Naive thymus-derived CD8-positive, alpha-beta T cell (primary cell): ENCODE measurements at regions not wholly inside any gene's neighbourhood (a gene's known extent, or its start where the extent isn't known, plus 50 kb on each side); places are given as distances from the start of the nearest gene placed in this dataset.

Experiments used
- ATAC-seq, 2 donors: fragments of 150-1000 bp; cut with Tn5 transposase in 1 of 2; sonication (Bioruptor Pico), chemical (Tn5 transposase) in 1 of 2; 1 replicate in 1 of 2; 2 replicates in 1 of 2; pipeline ENCODE4 v1.10.0; 2021; ENCODE audit warnings: mild to moderate bottlenecking in 2 of 2, moderate library complexity in 2 of 2
- POLR2A ChIA-PET: fragments of 350-600 bp; sonication (Branson Sonifier 250); formaldehyde crosslinking; loops from one replicate; lab custom pipeline; 2021; ENCODE audit warnings: antibody characterized with exemption; lab: Charles Lee
- DNase-seq, 10 donors: peaks; one replicate each; pipeline versions ENCODE4 v3.0.0 to v3.0.0-alpha.2; 2020 to 2022
- H3K27ac Mint-ChIP-seq, 10 donors: one replicate each; pipeline ENCODE4 v1.8.0; 2020 to 2022; ENCODE audit warnings: mild to moderate bottlenecking in 10 of 10, mixed read lengths in 10 of 10, moderate library complexity in 4 of 10, inconsistent platforms in 1 of 10
- H3K27me3 Mint-ChIP-seq, 5 donors: one replicate each; pipeline ENCODE4 v1.8.0; 2021 to 2022; ENCODE audit warnings: mixed read lengths in 5 of 5
- H3K36me3 Mint-ChIP-seq, 3 donors: one replicate each; pipeline ENCODE4 v1.8.0; 2020 to 2022; ENCODE audit warnings: mixed read lengths in 3 of 3, mild to moderate bottlenecking in 2 of 3, inconsistent platforms in 1 of 3
- H3K4me1 Mint-ChIP-seq, 4 donors: one replicate each; pipeline ENCODE4 v1.8.0; 2021 to 2022; ENCODE audit warnings: mixed read lengths in 4 of 4
- H3K4me3 Mint-ChIP-seq, 10 donors: one replicate each; pipeline ENCODE4 v1.8.0; 2020 to 2022; ENCODE audit warnings: mild to moderate bottlenecking in 10 of 10, mixed read lengths in 10 of 10, moderate library complexity in 6 of 10, inconsistent platforms in 1 of 10
- H3K9me3 Mint-ChIP-seq, 9 donors: one replicate each; pipeline ENCODE4 v1.8.0; 2020 to 2022; ENCODE audit warnings: mixed read lengths in 9 of 9, mild to moderate bottlenecking in 3 of 9, inconsistent platforms in 1 of 9, moderate library complexity in 1 of 9

- ATAC-seq (no peak), DNase-seq (no peak)
- Mint-ChIP-seq H3K36me3 (no peaks in the 10 kb centered on the region), H3K9me3 (peaks cover 0 to 6% (median 0%) of the 10 kb centered on the region in 9 donors), H3K4me3 (no peak overlapping the region), H3K4me1 (no peaks in the 10 kb centered on the region), H3K27me3 (peaks cover 0 to 2% (median 0%) of the 10 kb centered on the region in 5 donors), H3K27ac (no peak overlapping the region)
- POLR2A ChIA-PET = no interaction called here
These were observed 193.5 kb upstream of the EYA4 start for GRCh38 chr6:133047706-133048105.

- no peak overlapping the region for H3K4me3 Mint-ChIP-seq
- no peak for ATAC-seq
These were observed 189.9 kb upstream of the EYA4 start for GRCh38 chr6:133051240-133051639.

GRCh38 chr6:133052465-133052864, 188.7 kb upstream of the EYA4 start:
- ATAC-seq = no peak
- no peak for DNase-seq
- POLR2A ChIA-PET = no interaction called here
- Mint-ChIP-seq H3K27ac (no peak overlapping the region), H3K4me3 (no peak overlapping the region), H3K4me1 (no peaks in the 10 kb centered on the region), H3K9me3 (peaks cover 0 to 6% (median 0%) of the 10 kb centered on the region in 9 donors), H3K27me3 (peaks cover 0 to 9% (median 3%) of the 10 kb centered on the region in 5 donors), H3K36me3 (no peaks in the 10 kb centered on the region)

More at GRCh38 chr6:133051240-133051639, 189.9 kb upstream of the EYA4 start:
- POLR2A ChIA-PET = no interaction called here
- no peaks in the 10 kb centered on the region for H3K4me1 Mint-ChIP-seq
- H3K36me3 Mint-ChIP-seq = no peaks in the 10 kb centered on the region
- peaks cover 0 to 6% (median 0%) of the 10 kb centered on the region in 9 donors for H3K9me3 Mint-ChIP-seq
- DNase-seq = no peak
- H3K27me3 Mint-ChIP-seq = peaks cover 0 to 9% (median 3%) of the 10 kb centered on the region in 5 donors
- peak overlapping the region in 1 of 10 donors; percentile 74 for H3K27ac Mint-ChIP-seq

- Mint-ChIP-seq H3K27me3 (peaks cover 0 to 9% (median 3%) of the 10 kb centered on the region in 5 donors), H3K4me1 (no peaks in the 10 kb centered on the region), H3K36me3 (no peaks in the 10 kb centered on the region), H3K27ac (no peak overlapping the region), H3K4me3 (no peak overlapping the region), H3K9me3 (peaks cover 0 to 6% (median 0%) of the 10 kb centered on the region in 9 donors)
- DNase-seq (no peak), ATAC-seq (no peak)
- POLR2A ChIA-PET = no interaction called here
These were observed 185.7 kb upstream of the EYA4 start for GRCh38 chr6:133055441-133055966.

GRCh38 chr6:133057352-133057751, 183.8 kb upstream of the EYA4 start:
- Mint-ChIP-seq H3K4me1 (no peaks in the 10 kb centered on the region), H3K4me3 (no peak overlapping the region), H3K36me3 (no peaks in the 10 kb centered on the region), H3K9me3 (peaks cover 0 to 2% (median 0%) of the 10 kb centered on the region in 9 donors), H3K27me3 (peaks cover 0 to 9% (median 3%) of the 10 kb centered on the region in 5 donors), H3K27ac (no peak overlapping the region)
- POLR2A ChIA-PET = no interaction called here
- ATAC-seq (no peak), DNase-seq (no peak)

- ATAC-seq = no peak
- Mint-ChIP-seq H3K4me3 (no peak overlapping the region), H3K36me3 (no peaks in the 10 kb centered on the region), H3K9me3 (no peaks in the 10 kb centered on the region), H3K27ac (no peak overlapping the region), H3K27me3 (peaks cover 0 to 2% (median under 1%) of the 10 kb centered on the region in 5 donors), H3K4me1 (no peaks in the 10 kb centered on the region)
- DNase-seq = no peak
- POLR2A ChIA-PET = no interaction called here
These were observed 179.1 kb upstream of the EYA4 start for GRCh38 chr6:133062077-133062476.

- DNase-seq = no peak
- Mint-ChIP-seq H3K27ac (no peak overlapping the region), H3K36me3 (no peaks in the 10 kb centered on the region), H3K4me1 (no peaks in the 10 kb centered on the region), H3K9me3 (no peaks in the 10 kb centered on the region), H3K27me3 (peaks cover 0 to 5% (median 2%) of the 10 kb centered on the region in 5 donors), H3K4me3 (no peak overlapping the region)
- POLR2A ChIA-PET = no interaction called here
- ATAC-seq = no peak
These were observed 178.4 kb upstream of the EYA4 start for GRCh38 chr6:133062696-133063306.

GRCh38 chr6:133067960-133068359, 173.2 kb upstream of the EYA4 start:
- DNase-seq (no peak), ATAC-seq (no peak)
- Mint-ChIP-seq H3K27me3 (peaks cover 0 to 5% (median 1%) of the 10 kb centered on the region in 5 donors), H3K27ac (no peak overlapping the region), H3K36me3 (no peaks in the 10 kb centered on the region), H3K4me1 (no peaks in the 10 kb centered on the region), H3K9me3 (peaks cover 0 to 3% (median 0%) of the 10 kb centered on the region in 9 donors), H3K4me3 (no peak overlapping the region)
- POLR2A ChIA-PET = no interaction called here

GRCh38 chr6:133070410-133071043, 170.6 kb upstream of the EYA4 start:
- Mint-ChIP-seq H3K36me3 (no peaks in the 10 kb centered on the region), H3K9me3 (peaks cover 0 to 3% (median 0%) of the 10 kb centered on the region in 9 donors), H3K4me1 (no peaks in the 10 kb centered on the region), H3K4me3 (no peak overlapping the region), H3K27me3 (peaks cover 0 to 5% (median 1%) of the 10 kb centered on the region in 5 donors), H3K27ac (no peak overlapping the region)
- POLR2A ChIA-PET = no interaction called here
- ATAC-seq = no peak
- DNase-seq = no peak

GRCh38 chr6:133079901-133080300, 161.3 kb upstream of the EYA4 start:
- Mint-ChIP-seq H3K27me3 (peaks cover 0 to 4% (median 2%) of the 10 kb centered on the region in 5 donors), H3K4me1 (no peaks in the 10 kb centered on the region), H3K27ac (no peak overlapping the region), H3K4me3 (no peak overlapping the region), H3K9me3 (peaks cover 0 to 10% (median 0%) of the 10 kb centered on the region in 9 donors), H3K36me3 (no peaks in the 10 kb centered on the region)
- ATAC-seq (no peak), DNase-seq (no peak)
- POLR2A ChIA-PET = no interaction called here

GRCh38 chr6:133083248-133083967, 157.7 kb upstream of the EYA4 start:
- peaks cover 0 to 10% (median 0%) of the 10 kb centered on the region in 9 donors for H3K9me3 Mint-ChIP-seq
- no peak for DNase-seq
- H3K36me3 Mint-ChIP-seq = no peaks in the 10 kb centered on the region
- POLR2A ChIA-PET = no interaction called here
- no peak overlapping the region for H3K4me3 Mint-ChIP-seq
- H3K27ac Mint-ChIP-seq = no peak overlapping the region
- H3K4me1 Mint-ChIP-seq = no peaks in the 10 kb centered on the region
- H3K27me3 Mint-ChIP-seq = peaks cover 0 to 8% (median 2%) of the 10 kb centered on the region in 5 donors
- ATAC-seq = no peak

- DNase-seq (no peak), ATAC-seq (no peak)
- H3K27ac Mint-ChIP-seq = no peak overlapping the region
- H3K36me3 Mint-ChIP-seq = no peaks in the 10 kb centered on the region
- POLR2A ChIA-PET = no interaction called here
- H3K4me1 Mint-ChIP-seq = no peaks in the 10 kb centered on the region
- H3K27me3 Mint-ChIP-seq = peaks cover 3 to 14% (median 6%) of the 10 kb centered on the region in 5 donors
- H3K4me3 Mint-ChIP-seq = no peak overlapping the region
- H3K9me3 Mint-ChIP-seq = peaks cover 0 to 10% (median 0%) of the 10 kb centered on the region in 9 donors
These were observed 155.7 kb upstream of the EYA4 start for GRCh38 chr6:133085471-133085870.

GRCh38 chr6:133085896-133086295, 155.3 kb upstream of the EYA4 start:
- POLR2A ChIA-PET = no interaction called here
- Mint-ChIP-seq H3K9me3 (peaks cover 0 to 10% (median 0%) of the 10 kb centered on the region in 9 donors), H3K4me3 (no peak overlapping the region), H3K4me1 (no peaks in the 10 kb centered on the region), H3K36me3 (no peaks in the 10 kb centered on the region), H3K27me3 (peaks cover 3 to 14% (median 6%) of the 10 kb centered on the region in 5 donors), H3K27ac (no peak overlapping the region)
- DNase-seq (no peak), ATAC-seq (no peak)
